GM12865 (cell line): ENCODE measurements at regions not wholly inside any gene's neighbourhood (a gene's known extent, or its start where the extent isn't known, plus 50 kb on each side); places are given as distances from the start of the nearest gene placed in this dataset.

Source experiments
- DNase-seq: peaks from one replicate; pipeline ENCODE4 v3.0.0; 2010; ENCODE audit warnings: low read depth
- H3K4me3 ChIP-seq: 2 replicates; pipeline ENCODE4 v1.5.1; 2011; ENCODE audit warnings: mild to moderate bottlenecking, low read depth, low read length, control low read depth
- CTCF ChIP-seq: IDR thresholded peaks from 2 replicates; pipeline ENCODE4 v1.5.1; 2011; ENCODE audit warnings: low read length, control low read depth, low read depth, inconsistent platforms; ENCODE audit not compliant: insufficient read depth; ENCODE audit errors: missing control alignments

- no peak for DNase-seq
- TF ChIP-seq CTCF, result no peak
- H3K4me3 ChIP-seq, result no peak overlapping the region
These were observed 484.2 kb upstream of the ADAMTS5 start for GRCh38 chr21:27451116-27451515.

- DNase-seq, result no peak
- TF ChIP-seq CTCF, result no peak
- no peak overlapping the region for H3K4me3 ChIP-seq
These were observed 483.3 kb upstream of the ADAMTS5 start for GRCh38 chr21:27450216-27450615.

- H3K4me3 ChIP-seq, result no peak overlapping the region
- no peak for TF ChIP-seq CTCF
- no peak for DNase-seq
These were observed 482.1 kb upstream of the ADAMTS5 start for GRCh38 chr21:27448960-27449359.

- TF ChIP-seq CTCF, result no peak
- DNase-seq, result no peak
- H3K4me3 ChIP-seq, result no peak overlapping the region
These were observed 481.0 kb upstream of the ADAMTS5 start for GRCh38 chr21:27447843-27448242.

DNA sequence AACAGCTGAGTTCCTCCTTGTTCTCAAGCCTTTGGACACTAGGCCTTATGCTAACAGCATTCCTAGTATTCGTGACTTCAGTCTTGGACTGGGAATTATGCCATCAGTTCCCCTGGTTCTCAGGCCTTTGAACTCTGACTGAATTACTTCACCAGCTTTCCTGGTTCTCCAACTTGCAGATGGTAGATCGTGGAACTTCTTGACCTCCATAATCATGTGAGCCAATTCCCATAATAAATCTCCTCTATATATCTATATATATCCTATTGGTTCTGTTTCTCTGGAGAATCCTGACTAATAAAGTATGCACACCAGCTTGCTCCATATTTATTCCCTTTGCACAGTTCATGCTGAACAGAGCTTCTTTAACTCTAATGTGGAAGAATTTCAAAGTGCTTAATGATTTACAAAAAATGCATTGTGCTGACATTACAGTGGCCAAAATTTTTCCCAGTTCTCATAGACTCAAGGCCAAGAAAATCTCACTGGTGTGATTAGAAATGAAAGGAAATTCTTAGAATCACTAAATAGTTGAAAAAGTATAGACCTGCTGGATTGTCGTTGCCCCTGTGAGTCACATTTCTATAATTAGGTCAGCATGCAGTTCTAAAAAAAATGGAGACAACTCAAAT, 462.9 kb upstream of the ADAMTS5 start:
- TF ChIP-seq CTCF, result no peak

GRCh38 chr21:27426196-27426595, 459.3 kb upstream of the ADAMTS5 start:
- TF ChIP-seq CTCF, result no peak
- no peak for DNase-seq

More for the DNA sequence above, 462.9 kb upstream of the ADAMTS5 start:
- no peak overlapping the region for H3K4me3 ChIP-seq
- DNase-seq, result no peak

DNA sequence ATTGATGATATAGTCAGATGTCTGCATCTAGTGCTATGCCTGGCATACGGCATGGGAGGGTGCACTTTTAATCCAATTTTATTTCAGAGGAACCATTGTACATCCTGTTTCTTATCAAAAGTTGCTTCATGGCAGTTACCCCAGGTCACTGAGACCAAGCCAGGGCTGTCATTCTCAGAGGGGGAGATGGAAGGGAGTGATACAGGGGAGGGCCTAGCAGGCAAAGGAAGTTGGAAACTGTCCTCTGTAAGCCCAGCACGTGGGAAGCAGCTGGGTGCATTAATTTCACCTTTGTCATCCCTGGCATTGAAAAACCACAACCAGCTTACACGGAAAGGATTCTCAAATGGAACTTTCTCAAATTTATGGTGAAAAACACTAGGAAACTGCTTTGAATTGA, 458.7 kb upstream of the ADAMTS5 start:
- no peak overlapping the region for H3K4me3 ChIP-seq
- no peak for TF ChIP-seq CTCF
- no peak for DNase-seq

More at GRCh38 chr21:27426196-27426595, 459.3 kb upstream of the ADAMTS5 start:
- no peak overlapping the region for H3K4me3 ChIP-seq
